GM23248 (cell line): ENCODE measurements at regions not wholly inside any gene's neighbourhood (a gene's known extent, or its start where the extent isn't known, plus 50 kb on each side); places are given as distances from the start of the nearest gene placed in this dataset.

ENCODE experiments used
- EZH2 ChIP-seq: fragments of 200-600 bp; sonication (generic); IDR thresholded peaks from 2 replicates; pipeline ENCODE4 v1.6.1; 2018; ENCODE audit warnings: antibody characterized with exemption, mild to moderate bottlenecking; ENCODE audit not compliant: insufficient read depth, poor library complexity, severe bottlenecking
- EZH2phosphoT487 ChIP-seq: fragments of 200-600 bp; sonication (generic); IDR thresholded peaks from 2 replicates; pipeline ENCODE4 v1.6.1; 2018; ENCODE audit warnings: antibody characterized with exemption, moderate library complexity, mild to moderate bottlenecking, low read depth; ENCODE audit not compliant: insufficient read depth

DNA sequence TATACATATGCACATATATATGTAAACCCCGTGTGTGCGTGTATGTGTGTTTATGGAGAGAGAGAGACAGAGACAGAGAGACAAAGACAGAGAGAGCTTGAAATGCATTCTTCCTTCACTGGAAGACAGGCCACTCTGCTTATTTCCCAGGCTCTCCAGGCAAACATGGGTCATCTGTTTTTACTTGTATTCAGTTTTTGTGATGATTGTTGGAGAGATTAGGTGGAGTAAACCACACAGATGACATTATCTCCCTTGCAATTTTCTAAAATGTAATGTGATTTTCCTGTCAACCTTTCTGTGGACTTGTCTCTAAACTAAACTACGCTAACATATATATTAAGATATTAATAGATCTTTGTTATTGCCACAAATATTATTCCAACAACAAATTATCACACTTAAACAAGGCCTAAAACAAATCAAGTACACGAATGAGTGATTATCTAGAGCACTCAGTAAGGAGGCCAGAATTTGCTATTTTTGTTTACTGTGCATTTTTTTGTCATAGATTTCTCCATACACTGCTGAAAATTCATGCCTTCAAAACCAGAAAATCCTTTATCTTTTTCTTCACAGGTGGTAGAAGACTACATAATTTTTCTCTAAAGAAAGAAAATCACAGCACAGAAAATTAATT lies 251.8 kb upstream of the SLIT2 start:
- TF ChIP-seq EZH2phosphoT487, result no peak
- no peak for TF ChIP-seq EZH2
